Osteoblast (primary cell): ENCODE measurements at regions not wholly inside any gene's neighbourhood (a gene's known extent, or its start where the extent isn't known, plus 50 kb on each side); places are given as distances from the start of the nearest gene placed in this dataset.

Experiments
- DNase-seq: peaks from one replicate; pipeline ENCODE4 v3.0.0; 2011; ENCODE audit warnings: low spot score, mixed read lengths; ENCODE audit not compliant: insufficient read length; ENCODE audit errors: missing footprints
- H2AFZ ChIP-seq: 2 replicates; pipeline ENCODE4 v1.6.0; 2011; ENCODE audit warnings: mild to moderate bottlenecking, low read length
- H3K27ac ChIP-seq: 2 replicates; pipeline ENCODE4 v1.5.1; 2011; ENCODE audit warnings: mild to moderate bottlenecking, low read depth, low read length, moderate library complexity
- H3K27me3 ChIP-seq: 2 replicates; pipeline ENCODE4 v1.6.0; 2012; ENCODE audit warnings: mild to moderate bottlenecking, control low read depth, inconsistent platforms, low read length, moderate library complexity; ENCODE audit not compliant: insufficient read depth
- H3K36me3 ChIP-seq: 2 replicates; pipeline ENCODE4 v1.5.1; 2011; ENCODE audit warnings: mild to moderate bottlenecking, low read length, control low read depth, moderate library complexity; ENCODE audit not compliant: insufficient read depth
- H3K4me1 ChIP-seq: 2 replicates; pipeline ENCODE4 v1.5.1; 2011; ENCODE audit warnings: mild to moderate bottlenecking, low read length, control low read depth, moderate library complexity; ENCODE audit not compliant: insufficient read depth
- H3K4me2 ChIP-seq: 2 replicates; pipeline ENCODE4 v1.6.0; 2011; ENCODE audit warnings: mild to moderate bottlenecking, low read length; ENCODE audit not compliant: insufficient read depth
- H3K4me3 ChIP-seq: fragments of 200-600 bp; sonication (generic); 3 replicates; pipeline ENCODE4 v1.5.1; 2012; ENCODE audit warnings: mild to moderate bottlenecking, low read length, inconsistent platforms; ENCODE audit not compliant: insufficient read depth
- H3K79me2 ChIP-seq: 2 replicates; pipeline ENCODE4 v1.6.0; 2012; ENCODE audit warnings: mild to moderate bottlenecking, low read length, control low read depth, inconsistent platforms; ENCODE audit not compliant: insufficient read depth
- H3K9me3 ChIP-seq: 2 replicates; pipeline ENCODE4 v1.5.1; 2011; ENCODE audit warnings: low read depth, low read length, control low read depth
- H4K20me1 ChIP-seq: 2 replicates; pipeline ENCODE4 v1.6.0; 2012; ENCODE audit warnings: mild to moderate bottlenecking, low read length, control low read depth; ENCODE audit not compliant: insufficient read depth
- CTCF ChIP-seq: IDR thresholded peaks from 2 replicates; pipeline ENCODE4 v1.5.1; 2011; ENCODE audit warnings: mild to moderate bottlenecking, low read depth, low read length, moderate library complexity; ENCODE audit errors: extremely low read depth

GRCh38 chr1:112265931-112266330 lies 130.1 kb upstream of the CTTNBP2NL start:
- Histone ChIP-seq H3K4me2 (no peak overlapping the region), H4K20me1 (no peaks in the 10 kb centered on the region), H3K4me3 (no peak overlapping the region), H3K9me3 (no peaks in the 10 kb centered on the region), H3K79me2 (no peaks in the 10 kb centered on the region), H3K36me3 (no peaks in the 10 kb centered on the region), H3K27ac (no peak overlapping the region), H2AFZ (no peak overlapping the region), H3K27me3 (no peaks in the 10 kb centered on the region), H3K4me1 (peaks cover 13% of the 10 kb centered on the region)
- DNase-seq: no peak
- no peak for TF ChIP-seq CTCF

GRCh38 chr1:112267206-112267605 lies 128.8 kb upstream of the CTTNBP2NL start:
- H2AFZ ChIP-seq: no peak overlapping the region
- DNase-seq: no peak
- no peaks in the 10 kb centered on the region for H3K9me3 ChIP-seq
- no peak overlapping the region for H3K4me2 ChIP-seq
- no peaks in the 10 kb centered on the region for H4K20me1 ChIP-seq
- H3K36me3 ChIP-seq: no peaks in the 10 kb centered on the region
- no peak for TF ChIP-seq CTCF
- H3K4me1 ChIP-seq: peaks cover 13% of the 10 kb centered on the region
- no peaks in the 10 kb centered on the region for H3K79me2 ChIP-seq
- no peak overlapping the region for H3K4me3 ChIP-seq
- H3K27me3 ChIP-seq: peaks cover 5% of the 10 kb centered on the region
- H3K27ac ChIP-seq: no peak overlapping the region

- H3K27me3 ChIP-seq: peaks cover 12% of the 10 kb centered on the region
- no peaks in the 10 kb centered on the region for H3K9me3 ChIP-seq
- no peak overlapping the region for H2AFZ ChIP-seq
- H3K4me1 ChIP-seq: peaks cover 12% of the 10 kb centered on the region
- no peaks in the 10 kb centered on the region for H4K20me1 ChIP-seq
- no peaks in the 10 kb centered on the region for H3K36me3 ChIP-seq
- no peaks in the 10 kb centered on the region for H3K79me2 ChIP-seq
- H3K4me2 ChIP-seq: no peak overlapping the region
- H3K27ac ChIP-seq: no peak overlapping the region
- no peak for DNase-seq
- no peak overlapping the region for H3K4me3 ChIP-seq
- no peak for TF ChIP-seq CTCF
These were observed 128.1 kb upstream of the CTTNBP2NL start for GRCh38 chr1:112267929-112268328.

GRCh38 chr1:112268408-112268807 lies 127.6 kb upstream of the CTTNBP2NL start:
- Histone ChIP-seq H3K36me3 (no peaks in the 10 kb centered on the region), H3K27me3 (peaks cover 13% of the 10 kb centered on the region), H3K9me3 (no peaks in the 10 kb centered on the region), H3K4me2 (no peak overlapping the region), H3K4me3 (no peak overlapping the region), H3K27ac (no peak overlapping the region), H4K20me1 (no peaks in the 10 kb centered on the region), H3K4me1 (peaks cover 7% of the 10 kb centered on the region), H2AFZ (no peak overlapping the region), H3K79me2 (no peaks in the 10 kb centered on the region)
- DNase-seq: no peak
- no peak for TF ChIP-seq CTCF
